ENCODE measurements at regions not wholly inside any gene's neighbourhood (a gene's known extent, or its start where the extent isn't known, plus 50 kb on each side); places are given as distances from the start of the nearest gene placed in this dataset.

DNA sequence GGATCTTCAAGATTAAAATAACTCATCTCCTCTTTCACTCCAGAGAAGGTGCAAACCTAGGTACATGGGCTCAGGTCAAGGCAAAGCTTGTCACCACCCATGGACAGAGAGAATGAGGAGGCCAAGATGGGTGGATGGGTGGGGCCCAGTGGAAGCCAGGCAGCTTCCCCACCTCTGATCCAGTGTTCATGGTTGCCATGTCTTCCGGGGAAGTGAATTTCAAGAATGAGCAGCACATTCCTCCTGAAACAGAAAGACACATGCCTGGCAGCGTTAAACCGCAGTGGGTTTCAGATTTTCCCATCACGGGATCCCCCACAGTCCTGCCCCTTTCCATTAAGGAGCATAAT, 301.7 kb downstream of the EIPR1 start:
- Histone ChIP-seq H3K27ac (no peak overlapping the region), H3K9me3 (no peaks in the 10 kb centered on the region), H3K36me3 (no peaks in the 10 kb centered on the region), H3K4me3 (no peak overlapping the region), H3K27me3 (no peaks in the 10 kb centered on the region), H3K4me1 (no peaks in the 10 kb centered on the region)
- WGBS (ENCODE audit: insufficient coverage, low coverage, low lambda C conversion rate, missing lambda C conversion rate) = 95% methylated on average over 4 of the region's 4 CpGs
- intact Hi-C loops (cut with DNase I) = no loop called here
- DNase-seq = no peak
- TF ChIP-seq POLR2A (IDR thresholded peaks at IDR 0.05) = no peak
- TF ChIP-seq, protein P1, sequence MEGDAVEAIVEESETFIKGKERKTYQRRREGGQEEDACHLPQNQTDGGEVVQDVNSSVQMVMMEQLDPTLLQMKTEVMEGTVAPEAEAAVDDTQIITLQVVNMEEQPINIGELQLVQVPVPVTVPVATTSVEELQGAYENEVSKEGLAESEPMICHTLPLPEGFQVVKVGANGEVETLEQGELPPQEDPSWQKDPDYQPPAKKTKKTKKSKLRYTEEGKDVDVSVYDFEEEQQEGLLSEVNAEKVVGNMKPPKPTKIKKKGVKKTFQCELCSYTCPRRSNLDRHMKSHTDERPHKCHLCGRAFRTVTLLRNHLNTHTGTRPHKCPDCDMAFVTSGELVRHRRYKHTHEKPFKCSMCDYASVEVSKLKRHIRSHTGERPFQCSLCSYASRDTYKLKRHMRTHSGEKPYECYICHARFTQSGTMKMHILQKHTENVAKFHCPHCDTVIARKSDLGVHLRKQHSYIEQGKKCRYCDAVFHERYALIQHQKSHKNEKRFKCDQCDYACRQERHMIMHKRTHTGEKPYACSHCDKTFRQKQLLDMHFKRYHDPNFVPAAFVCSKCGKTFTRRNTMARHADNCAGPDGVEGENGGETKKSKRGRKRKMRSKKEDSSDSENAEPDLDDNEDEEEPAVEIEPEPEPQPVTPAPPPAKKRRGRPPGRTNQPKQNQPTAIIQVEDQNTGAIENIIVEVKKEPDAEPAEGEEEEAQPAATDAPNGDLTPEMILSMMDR (IDR thresholded peaks at IDR 0.05) = no peak
- no peak for ATAC-seq

DNA sequence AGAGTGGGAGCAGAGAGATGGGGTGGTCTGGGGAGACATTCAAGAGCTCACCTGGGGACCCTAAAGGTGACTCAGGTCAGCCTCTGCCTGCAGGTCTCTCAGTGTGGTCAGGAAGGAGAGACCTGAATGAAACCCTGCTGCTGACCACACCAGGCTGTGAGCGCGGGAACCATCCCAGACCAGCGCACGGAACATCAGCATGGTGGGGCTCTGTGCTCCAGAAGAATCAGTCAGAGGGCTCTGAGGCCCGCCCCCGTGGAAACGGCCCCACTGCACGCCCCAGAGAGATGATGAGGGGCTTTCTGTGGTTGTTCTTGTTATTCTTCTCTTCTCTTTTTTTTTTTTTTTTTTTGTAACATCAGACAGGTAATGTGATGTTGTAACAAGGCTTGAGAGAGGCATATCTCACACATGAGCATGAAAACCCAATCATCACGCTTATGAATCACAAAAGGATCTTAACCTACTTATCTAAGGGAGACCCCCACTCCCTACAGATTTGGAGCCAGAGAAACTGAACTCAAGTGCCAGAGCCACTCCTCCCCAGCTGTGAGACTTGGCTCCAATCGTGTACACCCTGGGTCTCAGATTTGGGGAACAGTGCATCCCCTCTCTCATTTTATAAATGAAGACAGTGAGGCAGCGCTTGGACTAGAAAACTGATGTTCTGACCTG, 302.2 kb downstream of the EIPR1 start:
- DNase-seq (no peak), ATAC-seq (no peak)
- H3K4me1 ChIP-seq = no peaks in the 10 kb centered on the region
- no peaks in the 10 kb centered on the region for H3K27me3 ChIP-seq
- H3K9me3 ChIP-seq = no peaks in the 10 kb centered on the region
- WGBS (ENCODE audit: insufficient coverage, low coverage, low lambda C conversion rate, missing lambda C conversion rate) = 83% methylated on average over 2 of the region's 11 CpGs
- intact Hi-C loops (cut with DNase I) = no loop called here
- TF ChIP-seq, protein P1 (IDR thresholded peaks at IDR 0.05) = no peak
- TF ChIP-seq POLR2A (IDR thresholded peaks at IDR 0.05) = no peak
- H3K36me3 ChIP-seq = no peaks in the 10 kb centered on the region
- H3K27ac ChIP-seq = no peak overlapping the region
- H3K4me3 ChIP-seq = no peak overlapping the region

DNA sequence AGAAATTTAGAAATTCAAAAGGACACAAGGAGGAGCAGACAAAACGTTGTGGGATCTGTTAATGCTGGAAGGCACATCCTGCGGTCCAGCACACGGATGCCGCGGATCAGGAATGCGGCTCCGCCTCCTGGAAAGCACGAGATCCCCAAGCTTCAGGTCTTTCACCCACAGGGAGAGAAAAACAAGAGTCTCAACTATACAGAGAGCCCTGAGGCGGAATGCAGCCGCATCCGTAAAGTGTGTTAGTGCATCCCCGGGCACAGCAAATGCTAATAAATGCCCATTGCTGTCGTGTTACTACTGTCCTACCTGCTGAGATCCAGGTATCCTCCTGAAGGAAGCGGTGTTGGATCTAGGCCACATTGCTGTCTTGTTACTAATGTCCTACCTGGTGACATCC, 303.9 kb downstream of the EIPR1 start:
- H3K4me3 ChIP-seq = no peak overlapping the region
- 56% methylated on average over 9 of the region's 14 CpGs for WGBS (ENCODE audit: insufficient coverage, low coverage, low lambda C conversion rate, missing lambda C conversion rate)
- H3K27me3 ChIP-seq = no peaks in the 10 kb centered on the region
- intact Hi-C loops (cut with DNase I) = no loop called here
- no peak for DNase-seq
- H3K36me3 ChIP-seq = no peaks in the 10 kb centered on the region
- no peaks in the 10 kb centered on the region for H3K9me3 ChIP-seq
- no peak for ATAC-seq
- no peak for TF ChIP-seq POLR2A (IDR thresholded peaks at IDR 0.05)
- TF ChIP-seq, protein P1 (IDR thresholded peaks at IDR 0.05) = no peak
- H3K27ac ChIP-seq = no peak overlapping the region
- no peaks in the 10 kb centered on the region for H3K4me1 ChIP-seq

DNA sequence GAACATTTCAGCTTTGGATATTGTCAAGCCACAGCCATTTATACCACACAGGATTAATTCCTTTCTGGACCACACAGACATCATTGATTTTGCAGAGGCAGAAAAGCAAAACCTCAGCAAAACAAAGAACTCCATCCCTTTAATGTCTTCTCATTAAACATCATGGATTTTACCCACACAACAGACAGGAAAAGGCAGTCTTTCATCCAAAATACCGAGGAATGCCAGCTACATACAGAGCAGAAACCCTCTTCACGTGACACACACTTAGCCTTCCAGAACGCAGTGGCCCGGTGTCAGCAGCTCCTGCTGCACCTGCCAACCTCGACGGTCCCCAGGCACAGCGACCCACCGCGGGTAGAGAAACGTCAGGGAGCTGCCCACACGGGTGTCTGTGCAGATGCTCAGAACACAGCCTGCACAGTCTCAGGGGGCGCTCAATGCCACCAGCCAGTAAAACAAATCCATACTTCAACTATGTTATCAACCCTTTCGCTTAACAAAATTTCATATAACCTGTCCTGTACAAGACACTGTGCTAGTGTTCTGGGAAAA, 304.5 kb downstream of the EIPR1 start:
- DNase-seq = no peak
- Histone ChIP-seq H3K27ac (no peak overlapping the region), H3K27me3 (no peaks in the 10 kb centered on the region), H3K4me3 (no peak overlapping the region), H3K9me3 (no peaks in the 10 kb centered on the region), H3K36me3 (no peaks in the 10 kb centered on the region), H3K4me1 (no peaks in the 10 kb centered on the region)
- no peak for ATAC-seq
- 43% methylated on average over 2 of the region's 13 CpGs for WGBS (ENCODE audit: insufficient coverage, low coverage, low lambda C conversion rate, missing lambda C conversion rate)
- intact Hi-C loops (cut with DNase I) = no loop called here
- TF ChIP-seq, protein P1 (IDR thresholded peaks at IDR 0.05) = no peak
- no peak for TF ChIP-seq POLR2A (IDR thresholded peaks at IDR 0.05)

All from right lobe of liver (tissue), 6 donors.